22Rv1 (cell line): ENCODE measurements at regions not wholly inside any gene's neighbourhood (a gene's known extent, or its start where the extent isn't known, plus 50 kb on each side); places are given as distances from the start of the nearest gene placed in this dataset.
"Not testable (repeated sequence)": the region's sequence is repeated elsewhere in the genome, so short reads cannot be mapped to it uniquely, and the experiment has no call there.

Experiments used
- H3K27ac ChIP-seq: fragments of 450-650 bp; 2 replicates; pipeline ENCODE4 v1.5.1; 2017
- CTCF ChIP-seq: fragments of 450-650 bp; IDR thresholded peaks from 2 replicates; pipeline ENCODE4 v1.5.1; 2017; ENCODE audit warnings: mild to moderate bottlenecking
- ZFX ChIP-seq: fragments of 450-650 bp; IDR thresholded peaks from 2 replicates; pipeline ENCODE4 v1.6.1; 2017; ENCODE audit warnings: antibody characterized with exemption, borderline replicate concordance

GRCh38 chr4:104549736-104550135 is 55.0 kb upstream of the CXXC4 start:
- TF ChIP-seq ZFX: no peak
- no peak for TF ChIP-seq CTCF
- H3K27ac ChIP-seq: no peak overlapping the region

GRCh38 chr4:104559502-104559901 is 64.8 kb upstream of the CXXC4 start:
- TF ChIP-seq CTCF: no peak
- no peak for TF ChIP-seq ZFX
- H3K27ac ChIP-seq: no peak overlapping the region

- no peak overlapping the region for H3K27ac ChIP-seq
- TF ChIP-seq ZFX (no peak), CTCF (no peak)
These were observed 76.6 kb upstream of the CXXC4 start for GRCh38 chr4:104571341-104571740.

GRCh38 chr4:104574371-104574770 is 79.7 kb upstream of the CXXC4 start:
- H3K27ac ChIP-seq: no peak overlapping the region
- no peak for TF ChIP-seq CTCF

GRCh38 chr4:104575278-104575677 is 80.6 kb upstream of the CXXC4 start:
- TF ChIP-seq CTCF: no peak
- TF ChIP-seq ZFX: no peak
- H3K27ac ChIP-seq: no peak overlapping the region

GRCh38 chr4:104577405-104577804 is 82.7 kb upstream of the CXXC4 start:
- H3K27ac ChIP-seq: no peak overlapping the region
- TF ChIP-seq CTCF: no peak
- TF ChIP-seq ZFX: no peak

- not testable (repeated sequence) for H3K27ac ChIP-seq
These were observed 86.8 kb upstream of the CXXC4 start for GRCh38 chr4:104581476-104581875.

- not testable (repeated sequence) for H3K27ac ChIP-seq
These were observed 87.4 kb upstream of the CXXC4 start for GRCh38 chr4:104582056-104582455.
